ENCODE measurements at regions not wholly inside any gene's neighbourhood (a gene's known extent, or its start where the extent isn't known, plus 50 kb on each side); places are given as distances from the start of the nearest gene placed in this dataset.
"Not testable (repeated sequence)": the region's sequence is repeated elsewhere in the genome, so short reads cannot be mapped to it uniquely, and the experiment has no call there.

DNA sequence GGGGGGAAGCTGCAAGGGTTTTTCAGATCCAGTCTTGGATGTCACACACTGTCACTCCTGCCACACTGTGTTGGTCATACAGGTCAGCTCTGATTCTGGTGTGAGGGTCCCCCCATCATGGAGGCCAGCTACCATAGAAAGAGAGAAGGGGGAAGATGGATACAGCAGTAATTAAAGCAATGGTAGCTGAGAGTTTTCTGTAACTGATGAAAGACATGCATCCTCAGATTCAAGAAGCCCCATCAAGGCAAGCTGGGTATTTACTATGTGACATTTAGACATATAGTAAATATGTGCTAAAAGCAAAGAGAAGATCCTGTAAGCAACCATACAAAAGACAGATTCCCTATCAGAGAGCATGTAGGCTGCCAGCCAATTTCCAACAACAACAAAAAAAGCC lies 110.9 kb upstream of the COL5A1 start:
- DNase-seq (ENCODE audit: low read depth) = no peak

DNA sequence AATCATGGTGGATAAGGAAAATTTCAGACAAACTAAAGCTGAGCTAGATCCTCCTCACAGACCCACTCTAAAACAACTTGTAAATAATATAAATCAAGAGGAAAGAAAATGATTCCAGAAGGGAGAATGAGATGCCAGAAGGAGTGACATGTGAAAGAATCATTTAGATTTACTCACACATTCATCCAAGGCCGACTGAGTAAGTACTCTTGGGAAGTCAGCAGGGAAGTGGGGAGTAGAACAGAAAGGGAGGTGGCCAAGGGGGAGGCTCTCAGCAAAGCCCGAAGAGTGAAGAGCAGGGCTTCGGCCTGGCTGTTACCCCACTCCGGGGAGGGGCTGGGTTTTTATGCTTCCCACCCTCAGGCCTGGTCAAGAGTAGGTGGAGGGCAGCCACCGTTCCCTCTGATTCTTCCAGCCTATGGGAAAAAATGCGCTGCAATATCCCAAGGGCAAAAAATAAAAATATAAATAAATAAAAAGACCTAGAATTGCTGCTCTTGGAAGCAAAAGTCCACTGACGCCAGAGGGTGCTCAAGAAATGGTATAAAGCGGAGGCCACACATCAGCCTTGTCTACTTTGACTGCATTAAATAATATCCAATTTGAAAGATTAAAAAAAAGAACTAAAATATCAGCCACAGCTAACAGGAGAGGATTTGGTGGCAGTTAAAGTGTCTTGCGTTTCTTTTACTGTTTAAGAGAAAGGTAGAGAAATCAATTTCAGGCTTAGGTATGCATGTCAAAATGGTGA lies 110.2 kb upstream of the COL5A1 start:
- no peak for DNase-seq (ENCODE audit: low read depth)

DNA sequence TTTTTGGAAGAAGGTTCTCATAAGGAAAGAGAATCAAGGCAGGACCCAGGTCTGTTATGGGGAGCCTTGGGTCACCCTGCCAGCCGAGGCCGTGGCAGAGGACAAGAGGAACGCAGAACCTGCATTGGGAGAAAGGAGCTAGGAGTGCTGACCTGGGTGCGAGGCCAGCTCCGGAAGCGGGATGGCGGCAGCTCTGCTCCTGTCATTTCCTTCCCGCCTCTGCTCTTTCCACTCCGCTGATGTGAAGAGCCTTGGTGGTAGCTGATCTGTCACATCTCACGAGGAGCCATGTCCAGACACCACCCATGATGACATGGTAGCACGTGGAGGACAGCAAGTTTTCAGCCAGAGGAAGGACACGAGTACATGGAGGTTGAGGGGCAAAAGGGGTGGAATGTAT lies 109.5 kb upstream of the COL5A1 start:
- DNase-seq (ENCODE audit: low read depth) = no peak

DNA sequence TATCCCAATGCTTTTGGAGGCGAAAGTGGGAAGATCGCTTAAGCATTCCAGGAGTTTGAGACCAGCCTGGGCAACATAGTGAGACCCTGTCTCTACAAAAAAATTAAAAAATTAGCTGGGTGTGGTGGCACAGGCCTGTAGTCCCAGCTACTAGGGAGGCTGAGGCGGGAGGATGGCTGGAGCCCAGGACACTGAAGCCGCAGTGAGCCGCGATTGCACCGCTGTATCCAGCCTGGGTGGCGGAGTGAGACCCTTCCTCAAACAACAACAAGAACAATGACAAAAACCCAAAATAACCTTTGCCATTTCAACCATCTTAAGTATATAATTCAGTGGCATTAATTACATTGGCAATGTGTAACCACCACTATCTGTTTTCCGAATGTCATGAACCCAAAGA lies 108.9 kb upstream of the COL5A1 start:
- not testable (repeated sequence) for DNase-seq (ENCODE audit: low read depth)

DNA sequence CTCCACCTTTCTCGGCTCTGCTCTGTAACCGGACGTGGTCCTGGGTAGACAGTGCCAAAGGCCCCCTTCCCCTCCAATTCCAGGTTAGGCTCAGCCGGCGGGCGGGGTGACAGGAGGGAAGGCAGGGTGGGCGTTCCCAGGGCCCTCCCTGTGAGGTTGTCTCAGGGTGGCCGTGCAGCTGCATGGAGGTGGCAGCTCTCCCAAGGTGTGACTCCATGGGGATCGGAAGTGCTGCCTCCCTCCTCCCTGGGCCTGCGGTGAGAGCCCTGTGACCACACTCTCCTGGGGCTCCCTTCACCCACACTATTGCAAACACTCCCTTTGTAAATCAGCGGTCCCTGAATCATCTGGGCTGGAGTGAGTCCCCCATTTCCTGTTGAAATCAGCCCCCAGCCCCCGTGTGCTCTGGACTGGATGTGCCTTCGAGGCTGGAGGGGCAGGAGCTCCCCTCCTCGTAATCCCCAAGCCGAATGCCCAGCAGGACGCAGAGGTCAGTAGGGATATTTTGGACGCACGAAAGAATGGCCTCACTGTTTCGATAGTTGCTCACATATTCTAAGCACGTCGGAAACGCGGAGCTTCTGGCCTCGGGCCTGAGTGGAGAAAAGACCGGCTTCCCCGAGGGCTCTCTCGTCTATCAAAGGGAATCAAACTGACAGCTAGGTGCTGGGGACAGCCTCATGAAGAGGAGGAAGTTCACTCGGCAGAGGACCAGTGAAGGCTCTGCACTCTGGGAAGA lies 107.6 kb upstream of the COL5A1 start:
- no peak for DNase-seq (ENCODE audit: low read depth)

DNA sequence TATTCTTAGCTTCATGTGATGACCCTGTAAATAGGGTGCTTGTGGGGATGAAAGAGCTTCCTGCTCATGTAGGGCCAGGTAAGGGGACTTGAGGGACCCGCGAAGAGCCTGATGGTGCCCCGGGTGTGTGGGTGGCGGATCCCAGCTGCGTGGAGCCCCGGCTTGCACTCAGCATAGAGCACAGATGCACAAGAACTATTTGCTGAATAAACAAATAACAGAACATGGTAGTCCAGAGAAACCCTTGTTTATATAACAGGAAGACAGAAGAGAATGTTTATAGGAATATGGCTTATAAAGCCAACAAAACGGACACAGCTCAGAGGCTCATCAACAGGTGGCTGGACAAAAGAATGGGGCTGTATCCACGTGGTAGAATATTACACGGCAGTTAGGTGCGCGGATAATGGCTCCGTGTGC lies 106.9 kb upstream of the COL5A1 start:
- DNase-seq (ENCODE audit: low read depth) = no peak

DNA sequence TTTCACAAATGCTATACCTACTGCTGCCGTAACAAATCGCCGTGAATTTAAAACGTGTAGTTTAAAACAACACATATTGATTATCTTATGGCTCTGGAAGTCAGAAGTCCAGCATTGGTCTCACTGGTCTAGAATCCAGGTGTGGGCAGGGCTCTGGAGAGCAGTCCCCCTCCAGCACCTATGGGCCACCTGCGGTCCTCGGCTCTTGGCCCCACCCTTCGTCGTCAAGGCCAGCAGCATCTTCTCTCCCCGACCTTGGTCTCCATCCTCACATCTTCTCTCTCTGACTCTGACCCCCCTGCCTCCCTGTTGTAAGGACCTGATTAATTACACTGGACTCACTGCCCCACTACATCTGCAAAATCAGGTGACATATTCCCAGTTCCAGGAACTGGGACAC lies 106.4 kb upstream of the COL5A1 start:
- no peak for DNase-seq (ENCODE audit: low read depth)

DNA sequence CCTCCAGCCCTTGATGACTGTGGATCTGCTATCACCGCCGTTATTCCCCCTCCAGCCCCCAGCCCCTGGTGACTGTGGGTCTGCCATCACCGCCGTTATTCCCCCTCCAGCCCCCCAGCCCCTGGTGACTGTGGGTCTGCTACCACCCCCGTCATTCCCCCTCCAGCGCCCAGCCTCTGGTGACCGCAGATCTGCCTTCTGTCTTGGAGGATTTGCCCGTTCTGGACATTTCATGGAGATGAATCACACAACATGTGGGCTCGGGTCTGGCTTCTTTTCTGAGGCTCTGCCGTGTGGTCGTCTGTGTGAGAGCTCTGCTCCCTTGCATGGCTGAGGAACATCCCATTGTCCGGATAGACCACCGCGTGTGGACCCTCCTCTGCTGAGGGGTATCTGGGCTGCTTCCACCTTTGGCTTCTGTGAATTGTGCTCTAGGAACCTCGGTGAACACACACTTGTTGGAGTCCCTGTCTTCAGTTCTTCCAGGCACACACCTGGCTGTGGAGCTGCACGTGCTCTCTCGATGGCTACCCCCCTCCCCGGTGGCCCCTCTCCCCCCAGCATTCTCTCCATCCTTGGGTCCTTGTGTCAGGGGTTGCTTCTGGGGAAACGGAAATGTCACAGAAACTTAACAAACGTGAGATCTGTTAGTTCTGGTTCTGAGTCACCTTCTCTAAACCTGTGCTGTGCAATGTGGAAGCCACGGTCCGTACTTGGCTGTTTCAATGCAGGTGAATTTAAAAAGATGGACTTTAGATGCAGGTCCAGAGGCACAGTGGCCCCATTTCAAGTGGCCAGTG lies 105.3 kb upstream of the COL5A1 start:
- no peak for DNase-seq (ENCODE audit: low read depth)

DNA sequence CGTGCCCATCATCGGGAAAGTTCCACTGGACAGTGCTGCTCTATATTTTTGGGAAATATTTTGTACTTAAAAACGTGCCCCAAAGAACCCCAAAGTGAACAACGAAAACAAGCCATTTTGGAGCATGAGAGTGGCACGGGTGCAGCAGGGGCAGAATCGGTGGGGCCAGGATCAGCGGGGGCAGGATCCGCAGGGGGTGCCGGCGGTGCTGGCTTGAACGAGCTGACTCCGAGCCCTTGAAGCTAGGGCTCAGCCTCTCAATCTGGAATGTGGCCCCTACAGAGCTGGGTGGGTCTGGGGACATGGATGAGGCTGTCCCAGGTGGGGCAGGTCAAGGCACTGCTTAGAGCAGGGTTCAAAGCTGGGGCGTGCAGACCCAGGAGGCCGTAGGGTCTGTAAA lies 104.7 kb upstream of the COL5A1 start:
- DNase-seq (ENCODE audit: low read depth) = no peak

DNA sequence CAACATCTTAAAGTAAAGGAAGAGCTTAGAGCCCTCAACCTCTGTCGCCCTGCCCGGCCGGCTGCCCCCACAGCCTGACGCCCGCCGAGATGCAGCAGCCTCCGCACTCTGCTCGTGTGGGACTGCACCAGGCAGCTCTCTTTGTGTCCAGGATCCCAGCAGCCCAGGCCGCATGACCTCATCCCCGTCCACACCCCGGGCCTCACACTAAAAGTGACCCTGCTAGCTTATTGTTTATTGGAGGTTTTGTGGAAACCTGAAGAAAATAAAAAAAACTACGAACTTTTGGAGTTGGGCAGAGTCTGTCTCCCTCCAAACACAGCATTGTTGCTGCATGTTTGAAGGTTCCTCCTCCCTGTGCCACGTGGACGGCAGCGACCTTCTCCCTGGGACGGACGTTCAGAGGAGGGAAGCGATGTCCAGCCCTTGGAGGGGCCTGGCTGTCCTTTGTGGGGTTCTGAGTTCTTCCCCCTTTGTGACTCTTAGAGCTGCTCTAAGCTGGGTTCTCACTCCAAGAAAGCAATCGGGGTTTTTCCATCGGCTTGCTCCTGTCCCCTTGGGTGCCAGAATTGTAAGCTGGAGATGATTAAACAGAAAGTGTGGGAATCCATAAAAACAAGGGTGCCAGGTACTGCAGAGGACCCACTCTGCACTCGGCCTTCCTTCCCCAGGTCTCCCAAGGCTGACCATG lies 103.5 kb upstream of the COL5A1 start:
- no peak for DNase-seq (ENCODE audit: low read depth)

DNA sequence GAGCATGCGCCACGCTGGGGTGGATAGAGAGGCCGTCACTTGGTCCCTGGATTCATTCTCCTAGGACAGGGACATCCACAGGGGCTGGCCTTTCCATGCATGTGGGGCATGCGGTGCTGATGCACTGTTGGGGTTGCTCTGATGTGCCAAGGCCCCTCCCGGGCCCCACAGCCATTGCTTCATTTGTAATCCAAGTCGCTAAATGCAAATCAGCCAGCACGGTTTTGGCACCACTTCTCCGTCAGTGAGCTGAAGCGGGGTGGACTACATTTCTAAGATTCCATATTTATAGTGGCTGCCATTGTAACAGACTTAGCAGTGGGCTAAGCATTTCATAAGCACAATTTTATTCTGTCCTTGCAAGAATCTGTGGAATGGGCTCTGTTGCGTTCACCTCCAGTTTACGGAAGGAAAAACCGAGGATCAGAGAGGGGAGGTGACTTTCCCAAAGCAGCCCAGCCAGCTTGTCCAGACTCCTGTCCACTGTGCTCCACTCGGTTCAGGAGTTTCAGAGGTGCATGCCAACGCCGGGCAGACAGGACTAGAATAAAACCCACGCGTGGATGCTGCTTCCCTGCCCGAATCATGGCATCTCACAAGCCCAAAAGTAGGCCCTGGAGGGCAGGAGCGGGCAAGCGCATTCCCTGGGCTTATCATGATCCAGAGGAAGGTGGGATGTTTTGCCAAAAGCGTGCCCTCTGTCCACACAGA lies 102.6 kb upstream of the COL5A1 start:
- no peak for DNase-seq (ENCODE audit: low read depth)

DNA sequence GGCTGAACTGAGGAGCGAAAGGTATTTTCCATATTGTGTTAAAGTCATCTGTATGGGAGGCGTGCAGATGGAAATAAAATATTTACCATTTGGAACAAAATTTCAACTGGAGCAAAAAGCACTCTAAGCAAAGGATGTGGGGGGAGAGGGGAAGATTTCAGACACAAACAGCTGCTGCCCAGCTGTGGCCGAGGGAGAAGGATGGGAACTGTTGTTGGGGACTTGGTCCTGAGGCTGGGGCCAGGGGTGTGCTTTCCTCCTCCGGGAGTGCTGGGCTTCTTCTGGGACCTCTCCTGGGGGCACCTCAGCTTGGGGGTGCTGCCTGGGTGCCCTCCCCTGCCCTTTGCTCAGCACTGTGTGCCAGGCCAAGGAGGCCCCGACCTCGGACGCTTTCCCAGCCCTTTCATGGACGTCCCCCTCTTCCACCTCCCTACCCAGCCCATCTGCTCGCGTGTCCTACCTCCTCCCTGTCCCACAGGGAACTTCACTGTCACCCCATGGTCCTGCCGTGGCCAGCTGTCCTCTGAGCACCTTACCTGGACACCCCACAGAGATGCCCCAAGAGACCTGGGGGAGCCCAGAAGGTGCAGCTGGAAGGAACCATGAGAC lies 101.9 kb upstream of the COL5A1 start:
- DNase-seq (ENCODE audit: low read depth) = no peak

DNA sequence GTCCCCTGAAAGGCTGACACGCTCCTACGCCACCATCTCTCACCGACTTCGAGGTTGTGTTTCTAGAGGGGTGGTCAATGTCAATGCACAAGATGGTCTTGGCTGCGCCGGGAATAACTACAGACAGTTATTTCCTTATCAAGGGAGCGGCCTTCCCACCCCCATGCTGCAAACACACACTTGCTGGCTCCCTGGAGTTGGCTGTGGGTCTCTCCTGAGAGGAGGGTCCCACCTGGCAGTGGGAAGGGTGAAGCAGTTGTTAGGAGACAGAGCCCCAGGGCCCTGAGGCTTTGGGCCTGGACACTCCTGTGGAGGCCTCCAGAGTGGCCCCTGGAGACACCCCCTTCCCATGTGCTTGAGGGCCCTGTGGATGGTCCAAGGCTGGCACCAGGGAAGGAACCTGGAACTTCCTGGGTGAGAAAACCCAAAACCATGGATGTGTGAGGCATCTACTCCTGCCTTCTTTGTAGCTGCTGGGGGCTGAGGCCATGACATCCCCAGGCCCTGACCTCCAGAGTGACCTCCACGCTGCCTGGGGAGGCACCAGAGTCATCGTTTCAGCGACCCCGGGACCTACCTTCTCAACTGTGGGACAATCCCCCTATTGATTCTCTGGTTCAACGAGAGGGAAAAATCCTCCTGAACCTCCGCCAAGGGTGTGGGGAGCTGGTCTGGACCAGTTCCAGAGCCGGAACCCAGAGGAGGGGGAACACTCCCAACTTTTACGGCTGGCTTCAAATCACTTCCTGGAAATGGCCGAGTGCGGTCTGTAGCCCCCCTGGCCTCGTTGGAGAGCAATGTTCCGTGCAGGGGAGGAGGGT lies 101.1 kb upstream of the COL5A1 start:
- DNase-seq (ENCODE audit: low read depth) = no peak

DNA sequence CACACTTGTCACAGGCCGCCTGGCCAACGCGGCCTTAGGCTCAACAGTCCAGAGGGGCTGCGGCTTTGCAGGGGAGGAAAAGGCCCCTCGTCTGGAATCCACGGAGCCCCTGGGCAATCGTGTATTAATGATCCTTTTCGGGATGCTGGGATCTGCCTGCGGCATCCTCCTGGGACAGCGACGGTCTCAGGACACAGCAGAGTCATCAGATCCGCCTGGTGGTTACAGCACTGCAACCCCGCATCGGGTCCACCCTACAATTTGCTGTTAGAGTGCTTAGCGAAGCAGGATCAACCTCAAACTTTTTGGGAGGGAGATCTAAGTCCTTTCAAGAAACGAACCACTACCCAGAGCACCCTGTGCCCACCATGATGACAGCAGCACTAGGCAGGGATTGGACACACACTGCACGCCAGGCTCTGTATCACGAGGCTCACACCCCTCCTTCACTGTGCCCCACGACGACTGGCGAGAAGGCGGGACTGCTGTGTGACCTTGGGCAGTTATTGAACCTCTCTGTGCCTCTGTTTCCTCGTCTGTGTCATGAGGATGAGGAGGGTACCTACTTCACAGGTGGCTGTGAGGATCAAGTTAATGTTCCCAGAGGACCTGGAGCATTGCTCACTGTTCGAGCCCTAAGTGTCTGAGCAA lies 100.4 kb upstream of the COL5A1 start:
- DNase-seq (ENCODE audit: low read depth) = no peak

DNA sequence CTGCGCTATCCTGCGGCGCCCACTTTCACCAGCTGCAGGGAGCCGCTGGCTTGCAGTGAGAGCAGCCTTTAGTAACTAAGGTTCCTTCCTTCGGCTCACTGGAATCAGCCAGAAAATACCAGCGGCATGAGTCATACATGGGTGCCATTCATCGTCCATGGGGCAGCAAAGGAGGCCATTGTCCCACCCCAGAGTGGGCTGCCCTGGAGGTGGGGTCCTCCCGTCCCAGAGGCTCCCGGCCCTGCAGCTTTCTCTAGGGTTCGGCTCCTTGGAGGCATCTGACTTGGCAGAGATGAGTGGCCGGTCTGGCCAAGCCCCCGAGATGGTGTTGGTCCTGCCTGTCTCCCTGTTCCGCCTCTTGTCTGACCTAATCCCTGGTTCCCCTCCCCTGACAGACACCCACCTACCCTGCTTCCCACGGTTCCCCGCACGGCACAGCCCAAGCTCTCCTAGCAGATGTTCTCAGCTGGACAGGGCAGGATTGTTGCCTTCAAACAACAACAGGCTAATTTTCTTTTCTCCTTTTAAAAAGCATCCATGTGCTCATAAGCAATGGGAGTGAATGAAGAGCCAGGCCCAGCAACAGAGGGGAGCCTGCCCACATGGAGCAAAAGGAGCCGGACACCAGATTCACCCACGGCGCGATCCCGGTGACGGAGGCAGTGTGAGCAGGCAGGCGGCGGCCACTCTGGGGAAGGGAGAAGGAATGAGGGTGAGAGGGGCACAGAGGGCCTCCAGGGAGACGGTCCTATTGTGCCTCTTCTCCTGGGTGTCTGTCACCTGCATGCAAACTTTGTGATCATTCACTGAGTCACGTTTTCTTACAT lies 97.0 kb upstream of the COL5A1 start:
- no peak for DNase-seq (ENCODE audit: low read depth)

DNA sequence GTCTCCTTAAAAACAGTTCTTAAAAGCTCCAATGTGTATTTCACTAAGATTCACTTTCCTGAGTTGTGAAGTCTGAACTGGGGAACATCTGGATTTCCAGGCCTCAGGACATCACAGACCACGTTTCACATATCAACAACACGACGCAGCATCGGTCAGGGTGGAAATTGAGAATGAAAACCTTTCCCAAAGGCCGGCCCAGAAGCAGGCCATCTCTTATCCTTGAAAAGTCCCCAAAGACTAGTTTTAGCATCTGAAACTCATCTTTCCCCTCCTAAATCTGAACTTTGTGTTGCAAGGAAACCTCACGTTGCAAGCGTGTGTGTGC lies 96.4 kb upstream of the COL5A1 start:
- no peak for DNase-seq (ENCODE audit: low read depth)

DNA sequence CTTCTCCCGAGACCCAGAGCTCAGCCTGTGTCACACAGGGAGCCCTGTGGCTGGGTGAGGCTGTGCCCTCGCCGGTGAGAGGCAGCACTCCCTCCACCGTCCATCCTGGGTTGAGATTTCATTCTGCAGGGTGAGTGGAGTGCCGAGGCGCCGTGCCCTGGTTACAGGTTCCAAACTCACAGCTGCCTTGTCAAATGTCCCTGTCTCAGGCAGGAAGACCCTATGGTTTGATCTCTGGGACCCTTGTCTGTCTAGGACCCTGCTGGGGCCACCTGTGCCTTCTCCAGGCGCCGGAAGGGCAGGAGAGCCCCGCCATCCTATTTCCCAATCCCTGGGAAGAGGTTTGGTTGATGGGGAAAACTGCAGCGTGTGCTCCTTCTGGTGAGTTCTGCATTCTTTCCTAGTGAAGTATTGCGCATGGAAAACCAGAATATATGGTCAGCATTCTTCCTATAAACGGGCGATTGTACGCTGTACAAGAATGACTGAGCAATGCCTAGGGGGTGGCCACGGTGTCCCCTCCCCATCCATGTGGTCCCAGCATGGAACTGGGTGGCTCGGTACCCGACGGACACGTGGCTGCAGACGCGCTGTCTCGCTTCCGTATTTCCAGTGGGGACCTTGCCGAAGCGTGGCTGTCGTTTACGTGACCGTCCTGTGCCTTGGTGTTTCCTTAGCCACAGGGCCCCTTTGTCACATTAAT lies 95.9 kb upstream of the COL5A1 start:
- no peak for DNase-seq (ENCODE audit: low read depth)

DNA sequence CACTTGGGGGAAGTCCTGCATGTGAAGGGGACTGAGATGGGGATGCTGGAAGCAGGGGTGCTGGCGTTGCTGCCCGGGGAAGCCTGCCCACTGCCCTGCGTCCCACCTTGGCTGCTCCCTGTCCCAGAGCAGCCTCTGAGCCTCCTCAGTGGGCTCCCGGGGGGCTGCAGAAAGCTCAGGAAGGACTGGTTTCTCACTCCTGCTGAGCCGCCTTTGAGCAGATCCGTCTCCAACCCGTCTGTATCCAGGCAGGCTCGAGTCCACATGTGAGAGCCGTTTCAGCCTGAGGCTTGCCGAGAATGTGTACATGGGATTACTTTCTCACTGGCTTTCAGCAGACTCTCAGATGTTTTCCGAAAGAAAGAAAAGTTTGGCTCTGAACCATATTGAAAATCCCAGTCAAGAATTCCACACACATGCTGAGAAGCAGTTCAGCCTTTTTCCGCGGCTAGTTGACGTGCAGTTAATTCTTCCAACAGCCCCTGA lies 95.3 kb upstream of the COL5A1 start:
- peak; percentile 96 for DNase-seq (ENCODE audit: low read depth)

Measured in forelimb muscle (tissue), 1 donor.